Smooth muscle cell (in vitro differentiated cells): ENCODE measurements at regions not wholly inside any gene's neighbourhood (a gene's known extent, or its start where the extent isn't known, plus 50 kb on each side); places are given as distances from the start of the nearest gene placed in this dataset.
A peak's percentile ranks its signal among the peaks of the same experiment; 100 is the strongest.

Experiments
- DNase-seq: peaks from one replicate; lab custom pipeline; 2025; ENCODE audit not compliant: unreplicated experiment; lab: John Stamatoyannopoulos, UW
- H2AFZ ChIP-seq: fragments of 200-600 bp; sonication (generic); 2 replicates; pipeline ENCODE4 v1.6.0; 2016; ENCODE audit warnings: antibody characterized with exemption, low read depth, mild to moderate bottlenecking
- H3F3A ChIP-seq: fragments of 200-600 bp; sonication (generic); 2 replicates; pipeline ENCODE4 v1.6.0; 2017; ENCODE audit warnings: antibody characterized with exemption, low read depth
- H3K27ac ChIP-seq: fragments of 200-600 bp; sonication (generic); 2 replicates; pipeline ENCODE4 v1.5.1; 2016; ENCODE audit warnings: low read depth, mild to moderate bottlenecking
- H3K27me3 ChIP-seq: fragments of 200-600 bp; sonication (generic); 2 replicates; pipeline ENCODE4 v1.6.1; 2016; ENCODE audit warnings: low read depth, mild to moderate bottlenecking
- H3K36me3 ChIP-seq: fragments of 200-600 bp; sonication (generic); 2 replicates; pipeline ENCODE4 v1.5.1; 2016; ENCODE audit warnings: low read depth
- H3K4me1 ChIP-seq: fragments of 200-600 bp; sonication (generic); 2 replicates; pipeline ENCODE4 v1.5.1; 2016; ENCODE audit warnings: low read depth
- H3K4me2 ChIP-seq: fragments of 200-600 bp; sonication (generic); 2 replicates; pipeline ENCODE4 v1.6.0; 2016; ENCODE audit warnings: mild to moderate bottlenecking
- H3K4me3 ChIP-seq: fragments of 200-600 bp; sonication (generic); 2 replicates; pipeline ENCODE4 v1.5.1; 2016; ENCODE audit warnings: mild to moderate bottlenecking
- H3K79me2 ChIP-seq: fragments of 200-600 bp; sonication (generic); 2 replicates; pipeline ENCODE4 v1.6.0; 2016; ENCODE audit warnings: low read depth, mild to moderate bottlenecking
- H3K9ac ChIP-seq: fragments of 200-600 bp; sonication (generic); 2 replicates; pipeline ENCODE4 v1.6.0; 2016; ENCODE audit warnings: low read depth
- H3K9me3 ChIP-seq: fragments of 200-600 bp; sonication (generic); replicated peaks from 2 replicates; pipeline ENCODE4 v1.5.1; 2016; ENCODE audit warnings: low read depth
- H4K20me1 ChIP-seq: fragments of 200-600 bp; sonication (generic); 2 replicates; pipeline ENCODE4 v1.6.0; 2016; ENCODE audit warnings: low read depth
- CTCF ChIP-seq: fragments of 200-600 bp; sonication (generic); IDR thresholded peaks from 2 replicates; pipeline ENCODE4 v1.5.1; 2017; ENCODE audit warnings: borderline replicate concordance, mild to moderate bottlenecking, antibody characterized with exemption; ENCODE audit not compliant: insufficient read depth, poor library complexity, severe bottlenecking
- WGBS: methylation state at CpG from one replicate; pipeline ENCODE4 v1.1.7; 2016; ENCODE audit warnings: low lambda C conversion rate; 5-methylcytosine and 5-hydroxymethylcytosine counted together

DNA sequence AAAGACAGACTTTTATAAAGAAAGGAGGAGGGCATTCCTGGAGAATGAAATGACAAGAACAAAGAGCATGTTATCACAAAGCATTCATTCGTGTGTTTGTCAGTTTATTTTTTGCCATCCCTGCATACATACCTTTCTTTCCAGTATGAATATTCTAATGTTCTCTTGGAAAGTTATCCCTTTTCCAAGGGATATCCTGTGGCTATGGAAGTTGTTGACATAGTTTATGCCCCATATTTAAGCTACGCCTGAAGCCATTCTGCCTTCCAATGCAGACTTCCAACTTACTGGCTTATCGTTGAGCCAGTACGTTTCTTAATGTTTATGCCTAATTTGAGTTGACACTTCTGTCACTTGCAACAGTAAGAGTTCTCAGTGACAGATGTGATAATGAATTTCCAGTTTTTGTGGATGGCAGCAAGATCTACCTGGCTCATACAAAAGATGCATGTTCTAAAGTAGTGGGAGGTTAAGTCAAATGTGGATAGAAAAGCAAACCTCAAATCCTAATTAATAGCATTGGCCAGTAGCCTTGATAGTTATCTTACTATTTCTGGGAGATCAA, 133.3 kb upstream of the ANO3 start:
- Histone ChIP-seq H3K27me3 (no peaks in the 10 kb centered on the region), H3K79me2 (no peaks in the 10 kb centered on the region), H3K4me1 (no peaks in the 10 kb centered on the region), H3K9ac (no peak overlapping the region), H2AFZ (no peak overlapping the region), H3F3A (no peaks in the 10 kb centered on the region), H3K4me3 (no peak overlapping the region), H3K36me3 (no peaks in the 10 kb centered on the region), H3K9me3 (no peaks in the 10 kb centered on the region), H3K4me2 (no peak overlapping the region), H4K20me1 (no peaks in the 10 kb centered on the region), H3K27ac (no peak overlapping the region)
- no peak for DNase-seq
- WGBS = 88% methylated on average over 4 of the region's 4 CpGs
- no peak for TF ChIP-seq CTCF

DNA sequence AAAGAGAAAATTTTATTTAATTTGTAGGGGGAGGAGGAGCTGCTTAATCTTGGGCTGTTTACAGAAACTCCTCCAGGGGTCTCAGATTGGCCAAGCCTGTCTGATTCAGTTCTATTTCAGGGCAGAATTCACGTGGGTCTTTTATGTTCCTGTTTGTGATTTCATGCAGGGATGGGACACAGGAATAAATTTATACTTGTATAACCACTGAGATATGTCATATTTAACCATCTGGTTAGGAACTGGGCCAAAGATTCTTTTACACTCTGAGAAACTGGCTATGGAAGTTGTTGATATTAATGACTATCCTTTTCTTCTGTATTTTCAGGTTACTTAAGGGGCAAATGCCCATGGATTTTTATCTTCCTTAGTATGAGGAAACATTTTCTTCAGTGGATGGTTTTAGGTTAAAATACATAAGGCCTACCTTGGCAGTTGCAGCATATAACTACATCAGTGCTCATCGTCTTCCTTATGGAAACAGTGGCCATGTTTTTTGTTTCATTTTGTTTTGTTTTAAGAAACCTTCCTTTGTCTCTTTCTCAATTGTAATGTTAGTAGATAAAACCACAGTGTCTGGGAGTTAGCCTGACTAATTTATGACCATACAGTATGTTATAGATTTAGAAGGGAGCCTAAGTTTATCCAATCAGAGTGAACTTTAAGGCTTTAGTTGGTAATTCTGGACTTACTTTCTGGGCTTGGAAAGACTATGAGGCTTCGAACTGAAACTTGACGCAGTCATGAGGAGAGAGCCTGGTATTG, 132.4 kb upstream of the ANO3 start:
- no peak for TF ChIP-seq CTCF
- no peaks in the 10 kb centered on the region for H3F3A ChIP-seq
- no peak overlapping the region for H3K27ac ChIP-seq
- no peak overlapping the region for H3K4me2 ChIP-seq
- H3K9me3 ChIP-seq = no peaks in the 10 kb centered on the region
- no peaks in the 10 kb centered on the region for H3K79me2 ChIP-seq
- H4K20me1 ChIP-seq = no peaks in the 10 kb centered on the region
- no peaks in the 10 kb centered on the region for H3K4me1 ChIP-seq
- no peaks in the 10 kb centered on the region for H3K36me3 ChIP-seq
- no peaks in the 10 kb centered on the region for H3K27me3 ChIP-seq
- no peak overlapping the region for H2AFZ ChIP-seq
- no peak overlapping the region for H3K4me3 ChIP-seq
- DNase-seq = no peak
- no peak overlapping the region for H3K9ac ChIP-seq
- WGBS = 91% methylated on average over 4 of the region's 4 CpGs

GRCh38 chr11:26201411-26201810, 130.5 kb upstream of the ANO3 start:
- H3K27ac ChIP-seq = no peak overlapping the region
- H3K4me2 ChIP-seq = no peak overlapping the region
- H4K20me1 ChIP-seq = no peaks in the 10 kb centered on the region
- no peak overlapping the region for H3K4me3 ChIP-seq
- H3K36me3 ChIP-seq = no peaks in the 10 kb centered on the region
- TF ChIP-seq CTCF = no peak
- no peaks in the 10 kb centered on the region for H3K27me3 ChIP-seq
- H3K79me2 ChIP-seq = no peaks in the 10 kb centered on the region
- WGBS = 44% methylated on average over 2 of the region's 2 CpGs
- no peak for DNase-seq
- no peaks in the 10 kb centered on the region for H3K4me1 ChIP-seq
- H3K9ac ChIP-seq = no peak overlapping the region
- no peaks in the 10 kb centered on the region for H3F3A ChIP-seq
- peak overlapping the region; percentile 5 for H2AFZ ChIP-seq
- H3K9me3 ChIP-seq = no peaks in the 10 kb centered on the region

DNA sequence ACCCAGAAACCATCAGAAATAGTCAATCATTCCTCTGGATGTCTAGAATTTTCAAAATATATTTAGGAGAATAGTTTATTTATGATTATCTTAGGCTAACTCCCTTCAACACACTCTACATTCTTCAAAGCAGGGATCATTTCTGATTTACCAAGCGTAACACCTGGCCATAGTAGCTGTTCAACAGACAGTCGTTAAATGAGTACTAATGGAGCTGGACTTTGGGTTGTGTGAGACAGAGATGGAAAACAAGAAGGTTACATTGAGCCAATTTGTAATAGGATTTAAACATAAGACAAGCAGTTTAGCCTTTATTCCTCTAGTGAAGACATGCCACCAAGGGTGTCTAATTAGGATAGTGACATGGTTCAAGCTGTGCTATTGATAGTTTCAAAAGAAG, 129.2 kb upstream of the ANO3 start:
- TF ChIP-seq CTCF = no peak
- Histone ChIP-seq H3K9me3 (no peaks in the 10 kb centered on the region), H3F3A (no peaks in the 10 kb centered on the region), H4K20me1 (no peaks in the 10 kb centered on the region), H3K9ac (no peak overlapping the region), H3K27ac (no peak overlapping the region), H3K4me2 (no peak overlapping the region), H3K4me3 (no peak overlapping the region), H2AFZ (no peak overlapping the region), H3K36me3 (no peaks in the 10 kb centered on the region), H3K4me1 (no peaks in the 10 kb centered on the region), H3K27me3 (no peaks in the 10 kb centered on the region), H3K79me2 (no peaks in the 10 kb centered on the region)
- WGBS = 97% methylated on average over 2 of the region's 2 CpGs
- no peak for DNase-seq
